ENCODE measurements at regions not wholly inside any gene's neighbourhood (a gene's known extent, or its start where the extent isn't known, plus 50 kb on each side); places are given as distances from the start of the nearest gene placed in this dataset.

GRCh38 chr5:82603033-82603987 is 325.2 kb upstream of the RPS23 start:
- TF ChIP-seq, protein P1, sequence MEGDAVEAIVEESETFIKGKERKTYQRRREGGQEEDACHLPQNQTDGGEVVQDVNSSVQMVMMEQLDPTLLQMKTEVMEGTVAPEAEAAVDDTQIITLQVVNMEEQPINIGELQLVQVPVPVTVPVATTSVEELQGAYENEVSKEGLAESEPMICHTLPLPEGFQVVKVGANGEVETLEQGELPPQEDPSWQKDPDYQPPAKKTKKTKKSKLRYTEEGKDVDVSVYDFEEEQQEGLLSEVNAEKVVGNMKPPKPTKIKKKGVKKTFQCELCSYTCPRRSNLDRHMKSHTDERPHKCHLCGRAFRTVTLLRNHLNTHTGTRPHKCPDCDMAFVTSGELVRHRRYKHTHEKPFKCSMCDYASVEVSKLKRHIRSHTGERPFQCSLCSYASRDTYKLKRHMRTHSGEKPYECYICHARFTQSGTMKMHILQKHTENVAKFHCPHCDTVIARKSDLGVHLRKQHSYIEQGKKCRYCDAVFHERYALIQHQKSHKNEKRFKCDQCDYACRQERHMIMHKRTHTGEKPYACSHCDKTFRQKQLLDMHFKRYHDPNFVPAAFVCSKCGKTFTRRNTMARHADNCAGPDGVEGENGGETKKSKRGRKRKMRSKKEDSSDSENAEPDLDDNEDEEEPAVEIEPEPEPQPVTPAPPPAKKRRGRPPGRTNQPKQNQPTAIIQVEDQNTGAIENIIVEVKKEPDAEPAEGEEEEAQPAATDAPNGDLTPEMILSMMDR (IDR thresholded peaks at IDR 0.05; ENCODE audit: low read length) = no peak
- TF ChIP-seq EZH2 (optimal IDR thresholded peaks at IDR 0.05; ENCODE audit: low read depth, low read length) = no peak

Data from MM.1S (cell line).